Hematopoietic multipotent progenitor cell treated with erythropoietin and hydrocortisone succinate and interleukin-3 and kit ligand, for 4 days (in vitro differentiated cells): ENCODE measurements at regions not wholly inside any gene's neighbourhood (a gene's known extent, or its start where the extent isn't known, plus 50 kb on each side); places are given as distances from the start of the nearest gene placed in this dataset.

Source experiments
- DNase-seq: peaks from one replicate; pipeline ENCODE4 v3.0.0-alpha.2; 2015

GRCh38 chr16:60331168-60331567, 1597.1 kb upstream of the GOT2 start:
- DNase-seq = no peak

GRCh38 chr16:60329108-60329507, 1595.0 kb upstream of the GOT2 start:
- no peak for DNase-seq

DNA sequence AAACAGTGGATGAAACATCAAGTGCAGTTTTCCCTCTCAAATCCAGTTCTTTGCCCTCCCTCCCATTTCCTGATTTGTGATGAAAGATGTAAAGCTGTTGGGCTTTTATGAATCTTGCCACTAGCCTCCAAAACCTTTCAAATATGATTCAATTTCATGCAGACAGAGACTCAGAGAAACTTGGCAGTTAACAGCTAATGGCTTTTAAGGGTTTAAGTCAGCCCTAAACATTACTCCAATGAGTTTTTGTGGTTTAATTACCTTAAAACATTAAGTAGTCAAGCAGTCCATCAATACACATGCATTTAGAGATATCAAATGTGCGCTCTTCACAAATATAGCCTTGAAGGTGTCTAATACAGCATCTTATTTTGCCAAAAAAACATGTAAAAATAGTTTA, 1594.0 kb upstream of the GOT2 start:
- DNase-seq = no peak

GRCh38 chr16:60318486-60318885, 1584.4 kb upstream of the GOT2 start:
- no peak for DNase-seq

DNA sequence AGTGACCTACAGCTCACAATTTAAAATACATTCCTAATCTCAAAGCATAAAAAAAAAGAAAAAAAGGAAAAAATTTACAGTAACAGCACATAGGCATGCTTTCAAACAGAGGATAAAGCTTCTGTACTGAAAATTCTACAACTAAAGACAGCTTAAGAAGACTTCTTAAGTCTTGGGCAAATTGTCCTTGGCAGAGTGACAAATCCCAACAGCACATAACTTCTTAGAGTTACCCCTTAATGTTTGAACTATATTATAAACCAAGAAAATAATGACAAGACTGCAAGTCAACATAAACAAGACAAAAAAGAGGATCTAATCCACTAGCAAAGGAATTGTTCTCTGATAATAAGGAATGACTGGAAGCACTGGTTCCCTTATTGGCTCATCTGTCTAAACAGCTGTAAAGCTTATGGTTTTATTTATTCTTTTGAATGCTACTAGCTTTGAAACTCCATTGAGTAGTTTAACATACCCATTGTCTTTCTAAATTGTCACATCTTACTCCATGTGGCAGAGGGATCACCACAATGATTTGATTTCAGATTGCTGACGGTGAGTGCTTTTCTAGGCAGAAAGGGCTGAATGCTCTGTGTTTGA, 1576.8 kb upstream of the GOT2 start:
- no peak for DNase-seq

- no peak for DNase-seq
Observed at GRCh38 chr16:60304720-60305119, 1570.6 kb upstream of the GOT2 start.

DNA sequence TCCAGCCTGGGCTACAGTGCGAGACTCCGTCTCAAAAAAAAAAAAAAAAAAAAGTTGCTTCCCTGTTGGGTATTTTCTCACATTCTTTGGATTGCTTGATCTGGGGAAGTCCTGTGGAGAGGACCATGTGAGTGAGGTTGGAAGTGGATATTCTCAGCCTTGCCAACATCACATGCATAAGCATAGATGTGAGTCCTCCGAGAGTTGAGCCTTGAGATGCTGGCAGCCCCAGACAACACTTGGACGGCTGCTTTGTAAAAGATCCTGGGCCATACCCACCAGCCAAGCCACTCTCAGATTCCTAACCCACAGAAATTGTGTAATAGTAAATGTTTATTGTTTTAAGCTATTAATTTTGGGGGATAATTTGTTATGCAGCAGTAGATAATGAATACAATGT, 1570.0 kb upstream of the GOT2 start:
- DNase-seq = no peak

GRCh38 chr16:60302676-60303075, 1568.6 kb upstream of the GOT2 start:
- no peak for DNase-seq

GRCh38 chr16:60302261-60302660, 1568.1 kb upstream of the GOT2 start:
- DNase-seq = no peak

- no peak for DNase-seq
Observed at GRCh38 chr16:60299241-60299776, 1565.2 kb upstream of the GOT2 start.

GRCh38 chr16:60295451-60295850, 1561.3 kb upstream of the GOT2 start:
- DNase-seq = no peak

GRCh38 chr16:60285794-60286193, 1551.7 kb upstream of the GOT2 start:
- no peak for DNase-seq

DNA sequence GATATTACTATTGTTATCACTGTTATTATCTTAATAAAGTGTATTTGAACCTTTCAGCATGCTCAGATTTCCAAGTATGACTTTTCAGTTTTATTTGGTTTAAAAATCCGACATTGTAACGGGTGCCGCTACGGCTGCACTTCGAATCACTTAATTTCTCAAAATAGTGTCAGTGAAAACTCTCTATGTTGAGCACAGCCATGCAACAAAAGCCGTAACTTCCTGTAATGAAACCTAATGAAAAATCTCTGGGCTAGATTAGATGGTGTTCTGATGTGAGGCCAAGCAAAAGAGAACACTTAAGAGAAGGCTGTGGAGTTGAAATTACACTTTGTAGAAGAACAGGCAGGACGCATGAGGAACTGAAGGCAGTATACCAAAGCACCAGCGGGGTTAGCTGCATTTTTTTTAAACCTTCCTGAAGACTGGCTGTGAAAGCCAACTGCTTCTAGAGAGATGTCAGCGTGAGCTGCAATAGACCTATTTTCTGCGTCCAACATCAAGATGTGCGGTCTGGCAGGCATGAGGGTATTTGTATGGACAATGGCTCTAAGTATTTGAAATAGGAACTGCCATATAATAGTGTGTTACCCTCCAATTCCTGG, 1545.0 kb upstream of the GOT2 start:
- no peak for DNase-seq

GRCh38 chr16:60274431-60275019, 1540.4 kb upstream of the GOT2 start:
- no peak for DNase-seq

DNA sequence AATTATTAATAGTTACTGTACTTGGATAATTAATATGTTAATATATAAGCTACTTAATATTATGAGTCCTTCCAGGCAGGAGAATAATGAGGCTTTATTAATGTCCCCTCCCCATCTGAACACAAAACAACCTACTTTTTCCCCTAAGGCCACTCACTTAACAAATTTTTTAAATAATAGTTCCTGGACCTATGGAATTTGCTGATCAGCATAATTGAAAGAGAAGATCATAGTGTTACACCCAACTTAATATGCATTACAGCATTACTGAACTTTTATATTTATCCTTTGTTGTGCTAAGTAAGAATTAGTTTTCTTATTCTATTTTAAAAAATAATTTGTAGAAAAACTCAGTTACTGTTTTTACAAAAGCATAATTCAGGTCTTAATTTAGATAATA, 1537.7 kb upstream of the GOT2 start:
- DNase-seq = no peak

DNA sequence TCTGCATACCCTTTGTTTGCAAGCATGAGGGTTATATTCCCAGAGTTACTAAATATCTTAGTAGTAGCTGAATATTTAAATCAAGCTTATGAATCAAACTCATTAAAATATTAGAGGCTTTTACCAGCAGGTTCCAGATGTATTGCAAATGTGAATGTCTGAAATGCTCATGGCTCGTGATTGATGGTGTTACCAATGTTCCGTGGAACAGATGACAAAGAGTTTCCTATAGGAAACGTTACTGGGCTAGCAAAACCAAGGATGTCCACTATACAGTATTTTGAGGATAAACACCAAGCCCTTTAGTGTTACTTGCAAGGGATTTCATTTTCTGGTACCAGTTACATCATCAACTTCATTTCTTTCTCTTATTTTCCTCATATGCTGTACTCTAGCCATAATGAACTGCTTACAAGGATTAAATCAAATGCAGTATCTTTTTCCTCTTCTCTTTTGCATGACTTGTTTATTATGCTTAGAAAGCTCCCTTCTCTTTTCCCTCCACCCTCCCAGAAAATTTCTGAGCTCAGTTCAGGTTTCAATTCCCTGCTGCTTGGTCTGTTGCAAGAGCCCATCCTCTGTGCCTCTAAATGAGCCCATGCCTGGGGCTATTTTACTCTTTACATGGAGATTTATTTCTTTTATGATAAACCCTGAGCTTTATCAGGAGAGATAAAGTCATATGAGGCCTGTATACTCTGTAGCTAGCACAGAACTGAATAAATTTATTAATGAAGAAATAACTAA, 1537.1 kb upstream of the GOT2 start:
- no peak for DNase-seq

- no peak for DNase-seq
Observed at GRCh38 chr16:60261425-60261824, 1527.3 kb upstream of the GOT2 start.

DNA sequence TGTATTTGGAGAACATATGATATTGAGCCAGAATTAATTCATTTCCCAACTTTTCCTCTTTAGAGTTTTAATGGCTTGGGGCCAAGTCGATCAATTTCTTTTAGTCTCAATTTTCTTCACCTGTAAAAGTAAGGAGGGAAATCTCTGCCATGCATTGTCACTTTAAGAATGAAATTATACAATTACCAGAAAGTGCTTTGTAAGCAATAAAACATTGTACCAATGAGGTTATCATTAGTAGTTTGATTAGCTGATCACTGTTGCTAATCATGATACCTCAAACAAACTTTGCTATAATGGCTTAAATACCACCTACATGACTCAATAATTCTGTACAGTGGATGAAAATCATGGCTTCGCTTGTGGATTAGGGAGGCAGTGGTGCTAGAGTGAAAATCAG, 1525.8 kb upstream of the GOT2 start:
- no peak for DNase-seq

- no peak for DNase-seq
Observed at GRCh38 chr16:60246086-60246485, 1512.0 kb upstream of the GOT2 start.

GRCh38 chr16:60241671-60242070, 1507.6 kb upstream of the GOT2 start:
- no peak for DNase-seq

GRCh38 chr16:60230666-60231065, 1496.5 kb upstream of the GOT2 start:
- DNase-seq = no peak

DNA sequence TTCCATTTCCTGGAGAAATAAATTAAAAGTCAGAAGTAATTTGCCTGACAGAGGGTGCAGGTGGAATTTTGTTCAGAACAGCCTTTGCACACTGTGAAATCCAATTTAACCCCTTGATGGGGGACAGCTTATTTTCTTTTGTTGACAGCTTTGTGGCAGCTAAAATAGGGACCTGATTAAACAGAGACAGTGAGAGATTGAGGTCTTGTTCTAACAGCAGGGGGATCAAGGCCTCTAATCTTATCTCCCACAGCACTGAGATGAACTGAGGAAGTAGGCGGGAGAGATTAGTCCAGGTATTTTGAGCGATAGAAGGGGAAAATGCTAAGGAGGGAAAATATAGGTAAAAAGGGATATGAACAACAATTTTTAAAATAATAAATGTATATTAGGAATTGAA, 1491.4 kb upstream of the GOT2 start:
- no peak for DNase-seq

GRCh38 chr16:60217787-60218186, 1483.7 kb upstream of the GOT2 start:
- no peak for DNase-seq

GRCh38 chr16:60214311-60214710, 1480.2 kb upstream of the GOT2 start:
- DNase-seq = no peak
